H9 (cell line): ENCODE measurements at regions not wholly inside any gene's neighbourhood (a gene's known extent, or its start where the extent isn't known, plus 50 kb on each side); places are given as distances from the start of the nearest gene placed in this dataset.

Source experiments
- DNase-seq: peaks from one replicate; pipeline ENCODE4 v3.0.0-alpha.2; 2017
- H2AFZ ChIP-seq: one replicate; pipeline ENCODE4 v1.6.1; 2013; ENCODE audit warnings: mild to moderate bottlenecking, low read length, control low read depth, moderate library complexity
- H2AK5ac ChIP-seq: 2 replicates; pipeline ENCODE4 v1.6.1; 2013; ENCODE audit warnings: low read length, control low read depth, mixed read lengths; ENCODE audit not compliant: insufficient read length
- H2BK120ac ChIP-seq: one replicate; pipeline ENCODE4 v1.6.1; 2013; ENCODE audit warnings: low read depth, mild to moderate bottlenecking, low read length, control low read depth, inconsistent platforms; ENCODE audit not compliant: poor library complexity, severe bottlenecking
- H2BK12ac ChIP-seq: 2 replicates; pipeline ENCODE4 v1.6.1; 2013; ENCODE audit warnings: low read length, control low read depth, mixed read lengths, low read depth; ENCODE audit not compliant: insufficient read length
- H2BK15ac ChIP-seq: 2 replicates; pipeline ENCODE4 v1.6.1; 2013; ENCODE audit warnings: low read depth, low read length, control low read depth
- H2BK20ac ChIP-seq: one replicate; pipeline ENCODE4 v1.6.1; 2013; ENCODE audit warnings: low read depth, mild to moderate bottlenecking, low read length, control low read depth, inconsistent platforms; ENCODE audit not compliant: poor library complexity, severe bottlenecking
- H2BK5ac ChIP-seq: 2 replicates; pipeline ENCODE4 v1.6.1; 2013; ENCODE audit warnings: low read length, control low read depth, mixed read lengths; ENCODE audit not compliant: insufficient read length
- H3K14ac ChIP-seq: 2 replicates; pipeline ENCODE4 v1.6.1; 2013; ENCODE audit warnings: low read length, control low read depth; ENCODE audit not compliant: insufficient read depth
- H3K18ac ChIP-seq: 2 replicates; pipeline ENCODE4 v1.6.1; 2013; ENCODE audit warnings: low read depth, mild to moderate bottlenecking, mixed read lengths, low read length, control low read depth; ENCODE audit not compliant: insufficient read length
- H3K23ac ChIP-seq: 2 replicates; pipeline ENCODE4 v1.6.1; 2013; ENCODE audit warnings: low read length, control low read depth, mixed read lengths, low read depth; ENCODE audit not compliant: insufficient read length
- H3K23me2 ChIP-seq: 2 replicates; pipeline ENCODE4 v1.6.1; 2013; ENCODE audit warnings: low read depth, mild to moderate bottlenecking, mixed read lengths, low read length, control low read depth; ENCODE audit not compliant: insufficient read length, poor library complexity, severe bottlenecking
- H3K27ac ChIP-seq: 2 replicates; pipeline ENCODE4 v1.5.1; 2013; ENCODE audit warnings: low read length, control low read depth, mixed read lengths, low read depth; ENCODE audit not compliant: insufficient read length
- H3K27me3 ChIP-seq: 2 replicates; pipeline ENCODE4 v1.6.1; 2013; ENCODE audit warnings: low read length, control low read depth, inconsistent platforms; ENCODE audit not compliant: insufficient read depth
- H3K4ac ChIP-seq: 2 replicates; pipeline ENCODE4 v1.6.1; 2013; ENCODE audit warnings: low read depth, mild to moderate bottlenecking, control low read depth, inconsistent platforms, low read length, moderate library complexity
- H3K4me1 ChIP-seq: 2 replicates; pipeline ENCODE4 v1.6.1; 2013; ENCODE audit warnings: low read length, control low read depth, inconsistent platforms; ENCODE audit not compliant: insufficient read depth
- H3K4me2 ChIP-seq: 2 replicates; pipeline ENCODE4 v1.6.1; 2013; ENCODE audit warnings: low read length, control low read depth, mixed read lengths; ENCODE audit not compliant: insufficient read length, insufficient read depth
- H3K56ac ChIP-seq: 2 replicates; pipeline ENCODE4 v1.6.1; 2013; ENCODE audit warnings: low read depth, mild to moderate bottlenecking, mixed read lengths, low read length, control low read depth; ENCODE audit not compliant: insufficient read length
- H3K79me1 ChIP-seq: 2 replicates; pipeline ENCODE4 v1.6.1; 2013; ENCODE audit warnings: low read depth, mild to moderate bottlenecking, moderate library complexity, low read length, control low read depth, inconsistent platforms; ENCODE audit not compliant: insufficient read depth, poor library complexity, severe bottlenecking
- H3K79me2 ChIP-seq: 2 replicates; pipeline ENCODE4 v1.6.1; 2013; ENCODE audit warnings: low read length, control low read depth, inconsistent platforms; ENCODE audit not compliant: insufficient read depth
- H3K9ac ChIP-seq: 2 replicates; pipeline ENCODE4 v1.6.1; 2013; ENCODE audit warnings: low read length, control low read depth, mixed read lengths; ENCODE audit not compliant: insufficient read length; ENCODE audit errors: extremely low read depth
- H3K9me3 ChIP-seq: one replicate; pipeline ENCODE4 v1.6.1; 2013; ENCODE audit warnings: low read depth, low read length, inconsistent platforms; ENCODE audit not compliant: control insufficient read depth
- H3T11ph ChIP-seq: one replicate; pipeline ENCODE4 v1.6.1; 2013; ENCODE audit warnings: mild to moderate bottlenecking, low read length, control low read depth, inconsistent platforms
- H4K20me1 ChIP-seq: one replicate; pipeline ENCODE4 v1.6.1; 2013; ENCODE audit not compliant: control insufficient read depth, insufficient read length, insufficient read depth
- H4K5ac ChIP-seq: 2 replicates; pipeline ENCODE4 v1.6.1; 2013; ENCODE audit warnings: low read depth, mild to moderate bottlenecking, mixed read lengths, low read length, control low read depth; ENCODE audit not compliant: insufficient read length
- H4K8ac ChIP-seq: replicated peaks from 2 replicates; pipeline ENCODE4 v1.6.1; 2013; ENCODE audit warnings: low read length, control low read depth, mixed read lengths, low read depth; ENCODE audit not compliant: insufficient read length
- H4K91ac ChIP-seq: 2 replicates; pipeline ENCODE4 v1.6.1; 2013; ENCODE audit warnings: low read depth, mild to moderate bottlenecking, moderate library complexity, mixed read lengths, low read length, control low read depth; ENCODE audit not compliant: insufficient read length
- H3K27ac Mint-ChIP-seq, 3 experiments: 2 replicates in 2 of 3; 3 replicates in 1 of 3; pipeline ENCODE4 v1.8.0; 2020 to 2021; ENCODE audit warnings: mixed read lengths in 3 of 3, mild to moderate bottlenecking in 1 of 3, moderate library complexity in 1 of 3
- H3K27me3 Mint-ChIP-seq: 2 replicates; pipeline ENCODE4 v1.8.0; 2021; ENCODE audit warnings: low read depth, mild to moderate bottlenecking, moderate library complexity, mixed read lengths
- H3K36me3 Mint-ChIP-seq, 3 experiments: 2 replicates in 2 of 3; 3 replicates in 1 of 3; pipeline ENCODE4 v1.8.0; 2020 to 2021; ENCODE audit warnings: low read depth in 3 of 3, mixed read lengths in 3 of 3; ENCODE audit not compliant: insufficient read depth in 1 of 3
- H3K4me1 Mint-ChIP-seq, 2 experiments: 2 replicates each; pipeline ENCODE4 v1.8.0; 2020; ENCODE audit warnings: mixed read lengths in 2 of 2
- H3K4me3 Mint-ChIP-seq, 2 experiments: 2 replicates in 1 of 2; 3 replicates in 1 of 2; pipeline ENCODE4 v1.8.0; 2020 to 2021; ENCODE audit warnings: mild to moderate bottlenecking in 2 of 2, mixed read lengths in 2 of 2, moderate library complexity in 1 of 2
- H3K9me3 Mint-ChIP-seq, 2 experiments: 2 replicates in 1 of 2; 3 replicates in 1 of 2; pipeline ENCODE4 v1.8.0; 2020; ENCODE audit warnings: mild to moderate bottlenecking in 2 of 2, mixed read lengths in 2 of 2, moderate library complexity in 1 of 2
- CTCF ChIP-seq: fragments of 200-600 bp; sonication (generic); conservative IDR thresholded peaks from 3 replicates; pipeline ENCODE4 v1.8.0; 2021; ENCODE audit warnings: antibody characterized with exemption, mild to moderate bottlenecking
- WGBS: extraction: QIAGEN DNeasy Blood & Tissue Kit; methylation state at CpG from one replicate; pipeline ENCODE4 v1.1.7; 2013; ENCODE audit warnings: missing lambda C conversion rate, low lambda C conversion rate, mixed read lengths; ENCODE audit not compliant: insufficient read length; ENCODE audit errors: extremely low coverage; 5-methylcytosine and 5-hydroxymethylcytosine counted together

DNA sequence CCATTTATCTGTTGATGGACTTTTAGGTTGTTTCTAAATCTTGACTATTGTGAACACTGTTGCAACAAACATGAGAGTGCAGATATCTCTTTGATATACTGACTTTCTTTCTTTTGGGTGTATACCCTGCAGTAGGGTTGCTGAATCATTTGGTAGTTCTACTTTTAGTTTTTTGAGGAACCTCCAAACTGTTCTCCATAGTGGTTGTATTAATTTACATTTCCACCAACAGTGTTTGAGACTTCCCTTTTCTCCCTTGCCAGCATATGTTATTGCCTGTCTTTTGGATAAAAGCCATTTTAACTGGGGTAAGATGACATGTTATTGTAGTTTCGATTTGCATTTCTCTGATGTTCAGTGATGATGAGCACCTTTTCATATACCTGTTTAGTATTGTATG, 330.0 kb downstream of the DDX10 start:
- Mint-ChIP-seq H3K4me1 (no peaks in the 10 kb centered on the region), H3K27me3 (no peaks in the 10 kb centered on the region), H3K9me3 (peaks cover 0 to 2% of the 10 kb centered on the region in 2 experiments; a peak in 2 of 5 replicates), H3K4me3 (no peak overlapping the region), H3K27ac (no peak overlapping the region), H3K36me3 (peaks cover 0 to 6% (median 0%) of the 10 kb centered on the region in 3 experiments; a peak in 1 of 7 replicates)
- Histone ChIP-seq H2BK120ac (no peak overlapping the region), H4K20me1 (no peaks in the 10 kb centered on the region), H3K79me1 (no peaks in the 10 kb centered on the region), H2AK5ac (no peak overlapping the region), H4K91ac (no peak overlapping the region), H3K18ac (no peak overlapping the region), H2AFZ (no peak overlapping the region), H3K23me2 (no peaks in the 10 kb centered on the region), H3K4me2 (no peak overlapping the region), H3K27me3 (no peaks in the 10 kb centered on the region), H3K14ac (no peak overlapping the region), H3K4ac (no peak overlapping the region), H2BK20ac (no peak overlapping the region), H4K8ac (no peak overlapping the region), H3K23ac (no peak overlapping the region), H4K5ac (no peak overlapping the region), H2BK5ac (no peak overlapping the region), H3K56ac (no peak overlapping the region), H3K4me1 (no peaks in the 10 kb centered on the region), H3K79me2 (no peaks in the 10 kb centered on the region), H3K27ac (no peak overlapping the region), H2BK15ac (no peak overlapping the region), H3K9ac (no peak overlapping the region), H3K9me3 (no peaks in the 10 kb centered on the region), H3T11ph (no peak overlapping the region), H2BK12ac (no peak overlapping the region)
- DNase-seq, result no peak
- no CpG with 5 or more reads among the region's 1 CpG for WGBS
- TF ChIP-seq CTCF, result no peak
